G401 (cell line): ENCODE measurements at regions not wholly inside any gene's neighbourhood (a gene's known extent, or its start where the extent isn't known, plus 50 kb on each side); places are given as distances from the start of the nearest gene placed in this dataset.
"Not testable (repeated sequence)": the region's sequence is repeated elsewhere in the genome, so short reads cannot be mapped to it uniquely, and the experiment has no call there.

Experiments
- DNase-seq: peaks from one replicate; pipeline ENCODE4 v3.0.0-alpha.2; 2015; ENCODE audit warnings: low spot score
- in situ Hi-C: cut with HindIII; loops from 2 replicates; pipeline ENCODE4 v1.10.0; 2016; ENCODE audit warnings: low sequenced_read_pairs, mixed read lengths

GRCh38 chr15:69546182-69546581, 93.6 kb downstream of the RPLP1 start:
- no peak for DNase-seq
- in situ Hi-C loops = no loop called here

- in situ Hi-C loops = no loop called here
Observed at GRCh38 chr15:69548395-69549180, 96.0 kb downstream of the RPLP1 start.

GRCh38 chr15:69551391-69552056, 98.9 kb downstream of the RPLP1 start:
- DNase-seq = no peak
- in situ Hi-C loops = no loop called here

More at GRCh38 chr15:69548395-69549180, 96.0 kb downstream of the RPLP1 start:
- no peak for DNase-seq

GRCh38 chr15:69552057-69552815, 99.6 kb downstream of the RPLP1 start:
- in situ Hi-C loops = no loop called here
- DNase-seq = no peak

- no peak for DNase-seq
- in situ Hi-C loops = no loop called here
Observed at GRCh38 chr15:69553686-69554085, 101.1 kb downstream of the RPLP1 start.

GRCh38 chr15:69554279-69554961, 101.8 kb downstream of the RPLP1 start:
- in situ Hi-C loops = no loop called here

GRCh38 chr15:69555080-69555479, 102.5 kb downstream of the RPLP1 start:
- no peak for DNase-seq
- in situ Hi-C loops = no loop called here

More at GRCh38 chr15:69554279-69554961, 101.8 kb downstream of the RPLP1 start:
- no peak for DNase-seq

- in situ Hi-C loops = no loop called here
- no peak for DNase-seq
Observed at GRCh38 chr15:69556344-69556743, 103.7 kb downstream of the RPLP1 start.

- DNase-seq = no peak
- in situ Hi-C loops = no loop called here
Observed at GRCh38 chr15:69557020-69557706, 104.5 kb downstream of the RPLP1 start.

GRCh38 chr15:69557707-69558409, 105.2 kb downstream of the RPLP1 start:
- no peak for DNase-seq
- in situ Hi-C loops = no loop called here

GRCh38 chr15:69559440-69560190, 107.0 kb downstream of the RPLP1 start:
- in situ Hi-C loops = no loop called here
- no peak for DNase-seq

- DNase-seq = no peak
- in situ Hi-C loops = no loop called here
Observed at GRCh38 chr15:69561071-69561784, 108.6 kb downstream of the RPLP1 start.

GRCh38 chr15:69562116-69562515, 109.5 kb downstream of the RPLP1 start:
- DNase-seq = no peak
- in situ Hi-C loops = no loop called here

GRCh38 chr15:69562564-69562963, 109.9 kb downstream of the RPLP1 start:
- DNase-seq = no peak
- in situ Hi-C loops = no loop called here

GRCh38 chr15:69565066-69565655, 112.5 kb downstream of the RPLP1 start:
- no peak for DNase-seq
- in situ Hi-C loops = no loop called here

GRCh38 chr15:69567238-69567760, 114.7 kb downstream of the RPLP1 start:
- in situ Hi-C loops, DNase-seq: not testable (repeated sequence)
